KG1 (cell line): ENCODE measurements at regions not wholly inside any gene's neighbourhood (a gene's known extent, or its start where the extent isn't known, plus 50 kb on each side); places are given as distances from the start of the nearest gene placed in this dataset.
A peak's percentile ranks its signal among the peaks of the same experiment; 100 is the strongest.

ENCODE experiments used
- DNase-seq: peaks from one replicate; lab custom pipeline; 2025; lab: John Stamatoyannopoulos, UW

DNA sequence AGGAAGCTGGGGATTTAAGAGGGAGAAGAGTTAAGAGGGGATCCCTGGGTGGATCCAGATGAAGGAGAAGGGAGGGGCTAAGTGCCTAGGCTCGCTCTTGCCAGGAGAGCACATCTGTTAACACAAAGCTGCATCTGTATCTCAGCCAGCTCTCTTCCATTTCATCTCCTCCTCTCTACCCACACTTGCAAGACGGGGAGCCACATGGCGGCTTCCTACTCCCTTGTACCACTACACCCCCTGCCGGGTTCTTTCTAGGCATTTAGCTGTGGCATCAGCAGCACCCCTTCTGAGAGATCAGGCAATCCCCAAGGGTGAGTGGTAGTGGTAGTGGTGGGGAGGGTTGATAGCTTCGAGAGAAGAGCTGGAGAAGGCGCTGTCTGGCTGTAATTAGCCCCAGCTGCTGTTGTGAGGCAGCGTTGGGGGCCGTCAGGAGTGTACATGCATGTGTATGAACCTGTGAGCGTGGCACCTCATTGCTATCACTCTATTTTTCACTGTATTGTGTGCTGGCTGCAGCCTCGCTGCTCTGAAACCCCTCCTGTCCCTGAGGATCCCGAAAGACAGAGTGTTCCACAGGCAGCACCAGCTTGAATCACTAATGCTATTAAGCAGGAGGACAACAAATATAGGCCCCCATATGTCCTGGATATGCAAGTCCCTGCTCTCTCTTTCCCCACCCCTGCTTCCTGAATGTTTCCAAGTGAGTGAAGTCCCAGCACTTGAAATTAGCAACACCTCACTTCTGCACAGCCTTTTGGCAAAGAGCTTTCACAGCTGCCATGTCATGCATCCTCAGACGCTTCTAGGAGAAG, 73.7 kb downstream of the RTL9 start:
- DNase-seq: no peak

DNA sequence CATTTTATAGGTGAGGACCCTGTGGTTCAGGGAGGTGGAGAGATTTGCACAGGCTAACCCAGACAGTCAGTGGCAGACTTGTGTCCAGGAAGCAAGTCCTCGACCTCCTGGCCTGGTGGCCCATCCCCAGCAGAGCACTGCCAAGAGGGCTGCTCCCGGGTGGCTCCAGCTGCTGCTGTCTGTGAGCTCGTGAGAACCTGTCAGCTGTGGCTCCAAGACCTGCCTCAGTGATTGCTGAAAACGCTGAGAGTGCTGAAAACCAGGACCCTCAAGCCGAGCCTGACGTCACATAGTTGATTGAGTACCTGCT, 74.2 kb downstream of the RTL9 start:
- DNase-seq: no peak

DNA sequence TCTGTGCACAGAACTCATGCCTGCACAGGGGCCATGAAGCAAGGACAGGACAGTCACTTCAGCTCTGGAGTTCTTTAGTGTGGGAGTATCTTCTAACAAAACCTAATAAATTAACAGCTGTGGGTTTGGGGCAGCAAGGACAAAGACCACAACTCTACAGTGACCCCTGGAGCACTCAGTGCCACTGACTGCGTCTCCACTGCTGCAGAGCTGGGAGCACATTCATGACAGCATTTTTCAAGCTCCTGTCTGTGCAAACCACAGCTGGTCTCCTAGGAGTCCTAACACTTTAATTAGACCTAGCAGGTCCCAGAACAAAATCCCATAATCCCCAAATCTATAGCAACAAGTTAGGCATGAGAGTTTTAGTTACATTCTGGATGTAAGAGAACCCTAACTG, 76.5 kb downstream of the RTL9 start:
- DNase-seq: no peak

DNA sequence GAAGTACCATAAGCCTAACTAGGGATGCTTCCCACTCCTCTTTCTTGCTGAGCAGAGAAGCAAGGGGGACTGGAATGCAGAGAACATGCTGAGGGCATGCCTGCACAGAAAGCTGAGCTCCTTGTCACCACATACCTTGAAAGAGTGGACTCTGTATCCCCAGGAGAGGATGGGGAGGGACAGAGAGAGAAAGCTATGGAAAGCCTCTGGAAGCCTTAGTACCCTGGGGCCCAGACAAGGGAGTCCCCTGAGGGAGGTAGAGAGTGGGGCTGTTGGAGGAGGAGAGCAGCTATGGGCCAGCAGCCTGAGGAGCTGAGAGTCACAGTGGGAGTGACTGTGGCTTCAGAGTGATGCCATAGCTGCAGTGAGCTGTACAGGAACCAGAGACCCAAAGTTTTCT, 77.9 kb downstream of the RTL9 start:
- DNase-seq: no peak

DNA sequence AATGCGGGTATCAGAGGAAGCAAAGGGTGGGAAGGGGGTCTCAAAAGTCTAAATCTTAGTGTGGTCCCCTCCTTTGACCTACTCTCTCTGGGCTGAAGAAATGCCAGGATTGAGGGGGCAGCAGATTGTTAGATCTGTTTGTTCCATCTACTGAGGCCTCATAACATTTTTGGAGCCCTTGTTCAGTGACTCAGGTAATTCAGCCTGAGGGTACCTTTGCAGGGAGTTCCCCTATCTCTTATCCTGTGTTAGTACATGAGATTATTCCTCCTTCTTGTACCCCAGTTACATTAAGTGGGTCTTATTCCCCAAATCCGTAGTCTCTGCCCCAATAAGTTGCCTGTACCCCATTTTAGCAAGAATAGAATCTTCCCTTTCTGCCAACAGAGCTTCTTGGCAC, 79.0 kb downstream of the RTL9 start:
- DNase-seq: no peak

DNA sequence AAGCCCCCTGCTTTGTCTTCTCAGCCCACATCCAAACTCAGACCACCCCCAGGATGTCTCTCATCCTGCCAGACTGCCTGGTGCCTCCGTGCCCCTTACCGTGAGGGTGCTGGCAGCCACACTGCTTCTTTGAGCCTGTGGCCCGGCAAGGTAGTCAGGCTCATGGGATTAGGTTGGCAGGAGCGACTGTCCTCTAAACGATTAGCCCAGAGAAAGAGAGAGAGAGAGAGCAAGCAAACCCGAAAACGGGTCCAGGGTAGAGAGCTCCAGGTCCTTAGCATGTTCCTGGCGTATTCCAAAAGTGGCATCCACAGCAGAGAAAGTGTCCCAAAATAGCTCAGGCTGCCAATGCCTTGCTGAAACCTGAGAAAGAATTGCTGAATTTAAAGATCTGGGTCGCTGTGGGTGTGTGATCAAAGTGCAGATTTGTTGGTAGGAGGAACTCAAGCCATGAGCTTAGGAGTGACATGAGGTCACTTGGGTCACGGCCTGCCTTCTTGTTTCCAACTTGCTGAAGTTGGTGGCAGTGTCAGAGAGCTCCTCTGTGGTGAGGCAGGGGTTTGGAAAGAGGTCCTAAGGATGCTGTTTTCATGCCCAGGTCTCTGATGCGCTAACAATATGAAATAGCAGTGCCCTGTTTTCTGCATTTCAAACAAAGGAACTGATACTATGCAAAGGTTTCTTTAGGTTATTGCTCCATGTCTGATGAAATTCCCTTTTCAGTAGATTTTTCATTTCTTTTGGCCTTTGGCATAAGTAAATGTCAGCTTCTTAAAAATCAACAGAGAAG, 81.6 kb downstream of the RTL9 start:
- no peak for DNase-seq

DNA sequence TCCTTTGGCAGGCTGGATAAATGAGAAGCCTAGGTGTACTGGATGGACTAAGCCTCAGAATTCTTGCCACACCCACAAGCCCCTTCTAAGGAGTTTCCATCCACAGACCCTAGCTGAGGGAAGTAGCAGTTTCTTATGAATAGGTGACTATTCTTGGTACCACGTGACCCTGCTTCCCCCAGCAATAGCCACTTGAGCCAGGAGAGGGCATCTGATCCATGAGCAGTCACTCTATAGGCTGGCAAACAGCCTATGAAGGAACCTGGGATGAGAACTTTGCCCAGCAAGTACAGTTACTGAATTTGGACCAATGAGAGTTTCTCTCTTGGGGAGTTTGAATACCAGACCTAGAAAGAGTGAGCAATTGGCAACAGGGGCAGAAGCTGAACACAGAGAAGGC, 84.0 kb downstream of the RTL9 start:
- DNase-seq: peak; percentile 0

DNA sequence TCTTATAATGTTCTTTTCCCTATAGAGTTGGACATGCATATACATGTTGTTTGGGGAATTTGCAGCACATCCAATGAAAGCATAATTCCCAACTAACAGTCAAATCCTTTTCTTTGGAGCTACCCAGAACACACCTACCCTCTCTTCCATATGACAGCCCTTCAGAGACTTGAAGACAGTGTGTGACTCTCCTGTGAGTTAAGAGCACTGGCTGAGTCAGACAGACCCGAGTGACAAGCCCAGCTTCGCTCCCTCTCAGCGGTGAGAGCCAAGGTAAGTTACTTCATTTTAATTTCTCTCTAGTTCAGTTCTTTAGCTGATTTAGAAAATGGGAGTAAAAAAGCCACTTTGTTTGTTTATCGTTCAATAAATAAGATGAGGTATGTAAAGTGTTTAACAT, 86.3 kb downstream of the RTL9 start:
- no peak for DNase-seq

DNA sequence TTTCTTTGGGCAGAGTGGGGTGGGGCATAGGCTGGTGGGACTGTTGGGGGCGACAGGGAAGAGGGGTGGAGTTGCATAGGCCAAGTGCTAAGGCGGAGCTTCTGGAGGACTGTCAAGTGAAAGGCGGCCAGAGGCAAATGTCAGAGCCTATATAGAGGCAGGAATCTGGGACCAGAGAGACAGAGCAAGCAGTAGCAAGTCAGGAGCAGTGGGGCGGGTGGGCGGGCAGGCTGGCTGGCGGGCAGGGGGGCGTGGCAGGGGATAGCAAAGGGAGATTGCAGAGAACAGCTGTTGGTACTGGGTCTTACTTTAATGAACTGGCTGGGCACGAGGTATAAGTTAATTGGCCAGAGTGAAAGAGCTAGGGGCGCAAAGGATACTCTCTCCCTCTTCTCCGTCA, 89.8 kb downstream of the RTL9 start:
- no peak for DNase-seq

DNA sequence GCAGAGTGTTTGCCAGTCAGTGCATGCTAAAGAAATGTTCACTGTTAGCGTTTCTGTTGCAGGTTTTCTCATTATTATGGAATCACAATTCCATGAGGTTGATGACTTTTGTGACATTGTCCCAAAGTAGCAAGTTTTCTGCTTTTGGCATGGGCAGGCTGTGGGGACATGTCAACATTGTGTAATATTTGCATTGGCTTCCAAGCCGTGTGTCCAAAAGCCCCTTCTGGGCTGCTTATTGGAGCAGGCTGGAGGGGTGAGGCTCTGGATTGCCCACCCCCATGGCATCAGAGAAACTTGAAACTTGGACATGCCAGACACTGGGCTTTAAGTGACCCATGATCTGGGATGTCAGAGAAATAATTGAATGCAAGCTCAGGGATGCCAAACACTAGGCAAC, 90.7 kb downstream of the RTL9 start:
- DNase-seq: no peak

DNA sequence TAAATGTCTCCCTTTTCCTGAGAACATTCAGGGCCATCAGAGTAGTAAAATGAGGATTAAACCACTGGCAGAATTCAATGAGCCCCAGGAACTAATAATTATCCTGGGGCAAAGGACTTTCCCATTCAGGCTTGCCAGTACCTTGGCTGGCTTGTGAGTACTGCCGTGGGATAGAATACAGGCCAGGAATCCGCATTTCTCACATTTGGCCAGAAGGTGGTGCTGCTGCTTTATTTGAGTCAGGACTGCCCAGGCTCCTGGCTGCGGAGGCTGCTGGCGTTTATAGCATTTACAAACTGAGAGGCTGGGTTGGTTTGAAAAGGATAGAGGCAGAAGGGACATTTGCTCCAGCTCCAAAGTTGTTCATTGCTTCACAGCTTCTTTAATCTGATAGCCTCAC, 91.4 kb downstream of the RTL9 start:
- DNase-seq: peak; percentile 7

DNA sequence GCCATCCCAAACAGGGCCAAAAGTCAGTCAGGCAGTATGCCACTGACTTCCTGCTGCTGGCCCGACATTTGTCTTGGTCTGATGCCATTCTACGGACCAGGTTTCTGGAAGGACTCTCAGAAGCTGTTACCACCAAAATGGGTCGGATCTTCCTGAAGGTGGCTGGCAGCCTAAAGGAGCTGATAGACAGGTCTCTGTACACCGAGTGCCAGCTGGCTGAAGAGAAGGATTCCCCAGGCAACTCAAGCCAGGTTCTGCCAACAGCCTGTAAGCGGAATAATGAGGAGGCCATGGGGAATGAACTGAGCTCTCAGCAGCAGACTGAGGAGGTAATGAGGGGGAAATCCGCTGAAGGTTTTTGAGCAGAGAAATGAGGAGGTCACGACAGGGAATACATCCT, 95.7 kb downstream of the RTL9 start:
- DNase-seq: no peak

DNA sequence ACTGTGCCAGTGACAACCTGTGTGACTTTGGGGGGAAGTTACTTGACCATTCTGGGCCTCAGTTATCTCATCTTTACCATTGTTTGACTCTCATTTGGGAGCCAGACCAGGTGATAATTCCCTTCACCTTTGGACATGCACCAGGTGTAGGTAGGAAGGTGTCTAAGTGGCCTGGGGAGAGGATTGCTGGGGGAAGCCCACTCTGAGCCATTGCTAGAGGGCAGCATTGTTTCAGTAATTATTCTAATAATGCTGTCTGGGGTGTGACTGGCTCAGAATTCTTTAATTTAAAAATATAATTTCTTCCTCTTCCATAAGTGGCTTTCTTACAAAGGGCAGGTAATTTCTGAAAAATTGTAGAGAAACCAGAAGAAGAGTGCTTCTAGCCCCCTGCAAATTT, 104.3 kb downstream of the RTL9 start:
- DNase-seq: no peak

DNA sequence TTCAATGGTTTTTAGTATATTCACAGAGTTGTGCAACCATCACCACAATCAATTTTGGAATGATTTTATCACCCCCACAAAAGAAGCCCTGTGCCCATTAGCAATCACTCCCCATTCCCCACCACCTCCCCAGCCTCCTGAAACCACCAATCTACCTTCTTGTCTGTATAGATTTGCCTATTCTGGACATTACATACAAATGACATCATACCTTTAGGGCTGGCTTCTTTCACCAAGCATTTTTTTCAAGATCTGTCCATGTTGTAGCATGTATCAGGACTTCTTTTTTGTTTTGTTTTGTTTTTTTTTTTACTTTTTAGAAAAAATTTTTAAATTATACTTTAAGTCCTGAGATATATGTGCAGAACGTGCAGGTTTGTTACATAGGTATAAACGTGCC, 108.1 kb downstream of the RTL9 start:
- no peak for DNase-seq

DNA sequence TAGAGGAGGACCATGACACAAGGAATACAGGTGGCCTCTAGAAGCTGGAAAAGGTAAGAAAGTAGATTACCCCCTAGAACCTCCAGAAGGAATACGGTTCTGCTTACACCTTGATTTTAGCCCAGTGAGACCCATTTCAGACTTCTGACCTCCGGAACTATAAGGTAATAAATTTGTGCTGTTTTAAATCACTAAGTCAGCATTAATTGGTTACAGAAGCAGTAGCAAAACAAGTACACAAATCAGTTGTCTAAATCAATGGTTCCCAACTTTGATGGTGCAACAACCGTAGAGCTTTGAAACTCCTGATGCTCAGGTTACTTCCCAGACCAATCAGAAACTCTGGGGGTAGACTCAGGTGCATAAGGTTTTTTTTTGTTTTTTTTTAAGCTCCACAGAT, 113.6 kb downstream of the RTL9 start:
- DNase-seq: no peak

DNA sequence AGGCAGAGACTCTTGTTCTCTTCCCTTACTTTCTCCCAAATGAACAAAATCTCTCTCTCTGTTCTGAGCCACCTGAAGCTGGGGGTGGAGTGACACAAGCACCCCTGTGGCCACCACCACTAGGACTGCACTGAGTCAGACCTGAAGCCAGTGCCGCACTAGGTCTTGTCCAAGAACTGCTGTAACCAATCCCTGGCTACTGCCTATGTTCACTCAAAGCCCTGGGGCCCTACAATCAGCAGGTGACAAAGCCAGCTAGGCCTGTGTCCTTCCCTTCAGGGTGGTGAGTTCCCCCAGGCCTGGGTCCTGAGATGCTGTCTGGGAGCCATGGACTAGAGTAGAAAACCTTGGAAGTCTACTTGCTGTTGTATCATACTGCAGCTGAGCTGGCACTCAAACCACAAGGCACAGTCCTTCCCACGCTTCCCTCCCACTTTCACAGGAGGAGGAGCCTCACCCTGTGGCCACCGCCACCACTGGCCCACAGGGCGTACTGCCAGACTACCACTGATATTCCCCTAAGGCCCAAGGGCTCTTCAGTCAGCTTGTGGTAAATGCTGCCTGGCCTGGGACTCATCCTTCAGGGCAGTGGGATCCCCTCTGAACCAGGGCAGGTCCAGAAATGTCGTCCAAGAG, 119.1 kb downstream of the RTL9 start:
- DNase-seq: no peak

DNA sequence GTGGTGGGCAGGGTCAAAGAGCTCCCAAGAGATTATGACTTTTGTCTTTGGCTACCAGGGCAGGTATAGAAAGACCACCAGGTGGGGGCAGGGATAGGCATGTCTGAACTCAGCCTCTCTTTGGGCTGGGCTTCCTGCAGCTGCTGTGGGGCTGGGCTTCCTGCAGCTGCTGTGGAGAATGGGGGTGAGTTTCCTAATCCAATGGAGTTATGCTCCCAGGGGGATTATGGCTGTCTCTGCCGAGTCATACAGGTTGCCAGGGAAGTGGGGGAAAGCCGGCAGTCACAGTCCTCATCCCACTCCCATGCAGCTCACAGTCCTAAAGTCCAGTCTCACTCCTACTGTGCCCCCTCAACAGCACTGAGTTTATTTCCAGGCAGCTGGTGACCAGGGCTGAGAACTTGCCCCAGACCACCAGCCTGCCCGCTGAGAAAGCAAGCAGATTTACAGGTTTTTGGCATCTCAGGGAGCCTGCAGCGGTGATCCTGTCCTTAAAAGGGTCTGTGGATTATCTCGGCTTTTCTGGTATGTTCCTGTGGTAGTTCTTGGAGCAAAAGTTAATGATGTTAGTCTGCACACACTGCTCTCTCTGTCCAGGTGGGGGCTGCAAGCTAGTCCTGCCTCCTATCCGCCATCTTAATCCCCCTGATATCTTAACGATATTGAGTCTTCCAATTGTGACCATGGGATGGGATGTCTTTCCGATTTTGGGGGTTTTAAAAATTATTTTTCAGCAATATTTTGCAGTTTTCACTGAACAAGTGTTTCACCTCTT, 133.4 kb downstream of the RTL9 start:
- no peak for DNase-seq

DNA sequence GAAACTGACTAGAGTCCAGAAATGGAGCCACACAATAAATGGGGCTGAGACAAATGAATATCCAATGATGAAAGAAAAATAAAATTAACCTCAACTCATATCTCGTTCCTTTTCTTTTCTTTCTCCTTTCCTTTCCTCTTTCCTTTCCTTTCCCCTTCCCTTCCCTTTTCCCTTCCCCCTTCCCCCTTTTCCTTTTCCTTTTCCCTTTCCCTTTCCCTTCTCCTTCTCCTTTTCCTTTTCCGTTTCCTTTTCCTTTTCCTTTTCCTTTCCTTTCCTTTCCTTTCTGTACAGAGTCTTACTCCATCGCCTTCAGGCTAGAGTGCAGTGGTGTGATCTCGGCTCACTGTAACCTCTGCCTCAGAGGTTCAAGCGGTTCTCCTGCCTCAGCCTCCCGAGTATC, 146.3 kb downstream of the RTL9 start:
- no peak for DNase-seq

DNA sequence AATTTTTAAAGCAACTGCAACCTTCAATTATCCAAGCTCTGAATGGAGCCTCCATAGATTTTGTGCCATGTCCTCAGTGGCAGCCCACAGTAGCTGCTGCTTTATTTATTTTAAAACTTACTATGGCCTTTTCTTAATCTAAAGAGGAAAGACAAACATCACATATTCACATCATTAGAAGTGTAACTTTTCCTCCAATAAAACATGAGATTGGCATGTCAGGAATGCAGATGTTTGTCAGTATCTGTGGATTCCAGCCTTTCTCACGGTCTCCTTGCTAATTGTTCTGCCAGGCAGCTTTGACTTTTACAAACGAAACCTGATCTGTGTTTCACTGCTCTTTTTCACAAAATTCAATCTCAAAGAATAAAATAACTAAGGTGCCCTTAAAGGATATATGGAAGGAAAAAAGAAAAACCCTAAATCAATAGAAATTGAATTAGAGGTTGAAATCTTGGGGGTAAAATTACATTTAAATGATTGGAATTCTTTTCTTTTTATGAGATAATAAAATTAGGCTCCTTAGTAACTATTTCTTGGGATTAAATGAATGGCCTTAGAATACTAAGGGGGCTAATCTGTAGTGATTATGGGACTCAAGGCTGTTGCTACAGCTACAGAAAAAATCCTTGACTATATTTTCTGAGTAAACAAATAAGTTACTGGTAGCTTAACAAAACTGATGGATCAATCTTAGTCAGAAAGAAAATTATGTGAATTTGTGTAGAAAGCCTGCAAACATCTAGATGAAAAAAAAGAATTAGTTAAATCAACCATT, 151.3 kb downstream of the RTL9 start:
- DNase-seq: no peak

DNA sequence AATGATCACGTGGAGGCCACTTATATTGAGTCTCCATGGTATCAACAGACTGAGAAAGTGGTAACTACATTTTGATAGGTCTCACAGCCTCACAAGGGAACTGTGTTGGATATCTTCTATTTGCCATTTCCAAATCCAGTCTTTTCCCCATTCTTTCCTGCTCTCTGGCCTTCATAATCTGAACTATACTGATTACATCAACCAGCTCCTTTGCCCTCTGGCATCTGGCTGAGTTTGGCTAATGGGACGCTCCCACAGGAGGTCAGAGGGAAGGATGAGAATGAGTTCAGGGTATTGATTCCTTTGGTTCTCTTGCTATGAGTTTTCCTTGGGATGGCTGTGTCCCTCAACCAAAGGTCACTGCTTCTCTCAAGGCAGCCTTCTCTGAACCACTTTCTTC, 152.6 kb downstream of the RTL9 start:
- no peak for DNase-seq

DNA sequence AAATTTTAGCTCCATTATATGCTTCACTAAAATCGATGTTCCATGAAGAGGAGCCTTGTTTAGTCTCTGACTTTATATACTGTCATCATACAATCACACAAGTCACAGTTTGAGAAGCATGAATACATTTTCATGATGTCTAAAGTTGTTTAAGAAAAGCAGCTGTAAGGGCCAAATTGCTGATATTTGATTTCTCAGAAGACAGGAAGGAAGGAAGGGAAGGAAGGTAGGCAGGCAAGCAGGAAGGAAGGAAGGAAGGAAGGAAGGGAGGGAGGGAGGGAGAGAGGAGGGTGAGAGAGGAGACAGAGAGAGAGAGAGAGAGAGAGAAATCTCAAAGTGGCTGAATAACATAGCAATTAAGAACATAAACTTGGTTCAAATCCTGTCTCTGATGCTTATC, 153.7 kb downstream of the RTL9 start:
- DNase-seq: no peak

DNA sequence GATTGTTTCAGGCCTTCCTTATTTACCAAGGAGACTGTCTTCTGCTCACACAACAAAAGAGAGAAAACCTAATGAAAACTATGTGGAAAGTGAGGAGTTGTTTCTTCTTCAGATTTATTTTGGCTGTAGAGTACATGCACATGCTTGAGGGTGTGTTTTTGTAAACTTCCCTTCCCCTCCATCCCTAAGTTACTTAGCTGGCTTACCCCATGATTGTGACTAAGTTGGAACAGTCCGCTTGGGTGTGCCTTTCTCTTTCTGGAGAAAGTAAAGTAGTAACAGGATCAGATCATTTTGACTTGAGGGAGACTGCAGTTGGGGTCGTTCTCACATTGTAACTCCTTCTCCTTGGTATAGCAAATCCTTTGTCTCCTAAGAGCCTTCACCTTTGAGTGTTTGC, 155.9 kb downstream of the RTL9 start:
- no peak for DNase-seq
